NB4 (cell line): ENCODE measurements at regions not wholly inside any gene's neighbourhood (a gene's known extent, or its start where the extent isn't known, plus 50 kb on each side); places are given as distances from the start of the nearest gene placed in this dataset.

ENCODE experiments used
- CTCF ChIP-seq: IDR thresholded peaks from one replicate; pipeline ENCODE4 v1.5.1; 2012; ENCODE audit warnings: low read depth, low read length
- MYC ChIP-seq: IDR thresholded peaks from 2 replicates; pipeline ENCODE4 v1.6.1; 2011; ENCODE audit warnings: low read depth, low read length

GRCh38 chr16:17839272-17839671 lies 368.5 kb upstream of the XYLT1 start:
- TF ChIP-seq CTCF (no peak), MYC (no peak)
